ENCODE measurements at regions not wholly inside any gene's neighbourhood (a gene's known extent, or its start where the extent isn't known, plus 50 kb on each side); places are given as distances from the start of the nearest gene placed in this dataset.

GRCh38 chr5:171578049-171578828, 158.8 kb downstream of the FGF18 start:
- no peak for TF ChIP-seq BHLHE40 (IDR thresholded peaks at IDR 0.05; ENCODE audit: low read depth, low read length)
- no peak for TF ChIP-seq CEBPB (IDR thresholded peaks at IDR 0.05; ENCODE audit: low read depth, low read length)
- no peak for TF ChIP-seq CHD1 (IDR thresholded peaks at IDR 0.05; ENCODE audit: low read depth, low read length)
- TF ChIP-seq USF2 (IDR thresholded peaks at IDR 0.05; ENCODE audit: low read depth, low read length), result no peak
- no peak for TF ChIP-seq CTCF (conservative IDR thresholded peaks at IDR 0.05; ENCODE audit: low read depth, low read length)
- TF ChIP-seq RCOR1 (IDR thresholded peaks at IDR 0.05; ENCODE audit: insufficient replicate concordance, low read length), result no peak
- TF ChIP-seq FOS (IDR thresholded peaks at IDR 0.05; ENCODE audit: low read depth, low read length), result no peak
- H2BK5ac ChIP-seq (ENCODE audit: low read depth, low read length, poor library complexity, severe bottlenecking), result no peak overlapping the region
- no peak overlapping the region for H4K5ac ChIP-seq (ENCODE audit: low read depth, low read length)
- no peak overlapping the region for H3K23ac ChIP-seq (ENCODE audit: low read depth, low read length)
- CTCF ChIA-PET, result interaction anchor here (1.6 kb wide), 1 partner anchor 11 kb away, joined by 5 read pairs; no protein-coding TSS in a partner anchor
- no peak overlapping the region for H2BK20ac ChIP-seq (ENCODE audit: low read depth, low read length)
- no peak overlapping the region for H2BK120ac ChIP-seq (ENCODE audit: low read depth, low read length)
- no peak overlapping the region for H4K91ac ChIP-seq (ENCODE audit: insufficient read depth, low read depth, low read length)
- in situ Hi-C loops (cut with MboI; ENCODE audit: low sequenced_read_pairs), result no loop called here
- H2BK15ac ChIP-seq (ENCODE audit: low read depth, low read length), result no peak overlapping the region
- H3K14ac ChIP-seq (replicated peaks; ENCODE audit: low read depth, low read length), result no peak overlapping the region
- no peak overlapping the region for H3K4me2 ChIP-seq (ENCODE audit: low read depth, low read length)
- no peak overlapping the region for H3K27ac ChIP-seq (ENCODE audit: insufficient read depth, low read length)
- no peaks in the 10 kb centered on the region for H3K9me1 ChIP-seq (ENCODE audit: insufficient read depth, low read length)
- H3K27me3 ChIP-seq (ENCODE audit: control insufficient read depth, insufficient read depth, low read length), result peaks cover 17% of the 10 kb centered on the region
- dilution Hi-C loops (cut with HindIII; ENCODE audit: low sequenced_read_pairs, unreplicated experiment), result no loop called here
- no peak overlapping the region for H4K8ac ChIP-seq (ENCODE audit: low read depth in 2 of 2, low read length in 2 of 2)
- H3K4ac ChIP-seq (ENCODE audit: low read depth, low read length), result no peak overlapping the region
- POLR2A ChIA-PET (ENCODE audit: unreplicated experiment), result no interaction called here
- no peaks in the 10 kb centered on the region for H3K4me1 ChIP-seq (ENCODE audit: control insufficient read depth, insufficient read depth, low read length)
- no peaks in the 10 kb centered on the region for H3K36me3 ChIP-seq (ENCODE audit: control insufficient read depth, insufficient read depth, low read length)
- ATAC-seq (ENCODE audit: low read depth) (no peak), DNase-seq (no peak)
- H3K4me3 ChIP-seq (ENCODE audit: insufficient read depth, low read depth, low read length), result no peak overlapping the region
- H3K9ac ChIP-seq (ENCODE audit: low read depth, low read length), result no peak overlapping the region
- H4K20me1 ChIP-seq (ENCODE audit: insufficient read depth, low read length), result no peaks in the 10 kb centered on the region
- no peak overlapping the region for H3K56ac ChIP-seq (ENCODE audit: extremely low read depth, insufficient read depth, low read length)
- H3K79me1 ChIP-seq (ENCODE audit: low read depth in 1 of 2, low read length in 2 of 2), result no peaks in the 10 kb centered on the region
- no TSS peak for BruUV-seq (replicated peaks)
- 75% methylated on average over 4 of the region's 11 CpGs; no CpG with 5 or more reads in 1 of the 2 experiments for WGBS, 2 experiments (ENCODE audit: extremely low coverage in 2 of 2, insufficient read length in 1 of 2)
- H3K9me3 ChIP-seq (ENCODE audit: control insufficient read depth, insufficient read depth, low read length), result peaks cover 3% of the 10 kb centered on the region; the same call in 1 of the 2 replicates
- no peak overlapping the region for H2AK9ac ChIP-seq (replicated peaks; ENCODE audit: low read depth, low read length, poor library complexity)
- H3K18ac ChIP-seq (ENCODE audit: low read depth, low read length), result no peak overlapping the region
- H2AK5ac ChIP-seq (ENCODE audit: low read depth, low read length), result no peak overlapping the region
- intact Hi-C loops (cut with micrococcal nuclease), result no loop called here
- H2AFZ ChIP-seq (replicated peaks; ENCODE audit: low read length, poor library complexity), result no peak overlapping the region
